Glutamatergic neuron (in vitro differentiated cells): ENCODE measurements at regions not wholly inside any gene's neighbourhood (a gene's known extent, or its start where the extent isn't known, plus 50 kb on each side); places are given as distances from the start of the nearest gene placed in this dataset.

Source experiments
- DNase-seq: peaks from one replicate; pipeline ENCODE4 v3.0.0; 2022
- H3K27ac Mint-ChIP-seq: one replicate; pipeline ENCODE4 v1.8.0; 2020; ENCODE audit warnings: mild to moderate bottlenecking, mixed read lengths, inconsistent platforms; ENCODE audit not compliant: unreplicated experiment
- H3K27me3 Mint-ChIP-seq: one replicate; pipeline ENCODE4 v1.8.0; 2020; ENCODE audit warnings: mild to moderate bottlenecking, moderate library complexity, mixed read lengths, inconsistent platforms; ENCODE audit not compliant: unreplicated experiment
- H3K36me3 Mint-ChIP-seq: one replicate; pipeline ENCODE4 v1.8.0; 2020; ENCODE audit warnings: mild to moderate bottlenecking, mixed read lengths, inconsistent platforms; ENCODE audit not compliant: unreplicated experiment
- H3K4me1 Mint-ChIP-seq: one replicate; pipeline ENCODE4 v1.8.0; 2020; ENCODE audit warnings: mild to moderate bottlenecking, low read depth, mixed read lengths, inconsistent platforms; ENCODE audit not compliant: unreplicated experiment
- H3K4me3 Mint-ChIP-seq: one replicate; pipeline ENCODE4 v1.8.0; 2020; ENCODE audit warnings: mild to moderate bottlenecking, mixed read lengths, inconsistent platforms; ENCODE audit not compliant: unreplicated experiment
- H3K9me3 Mint-ChIP-seq: one replicate; pipeline ENCODE4 v1.8.0; 2020; ENCODE audit warnings: mild to moderate bottlenecking, moderate library complexity, mixed read lengths, inconsistent platforms; ENCODE audit not compliant: unreplicated experiment
- TF ChIP-seq, protein P1 (sequence below): fragments of 200-600 bp; sonication (generic); IDR thresholded peaks from one replicate; pipeline ENCODE4 v1.5.0; 2021; ENCODE audit not compliant: partially characterized antibody, unreplicated experiment

DNA sequence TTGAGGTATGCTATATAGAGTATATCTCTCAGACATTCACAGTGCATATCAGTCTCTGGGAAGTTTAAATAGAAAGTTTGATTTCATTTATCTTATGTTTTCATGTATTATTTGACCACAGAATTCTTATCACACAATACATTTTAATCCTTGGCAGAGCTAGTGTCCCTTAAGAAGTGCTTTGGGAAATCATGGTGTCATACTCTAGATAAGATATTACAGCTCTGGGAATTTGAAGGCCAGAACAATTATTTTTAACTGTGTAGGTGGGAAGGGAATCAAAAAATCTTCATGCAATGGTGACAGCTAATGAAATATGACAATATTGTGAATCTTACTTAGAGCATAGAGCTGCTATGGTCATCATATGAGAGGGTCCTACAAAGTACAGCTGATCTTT, 451.3 kb upstream of the FAM98A start:
- TF ChIP-seq, protein P1, sequence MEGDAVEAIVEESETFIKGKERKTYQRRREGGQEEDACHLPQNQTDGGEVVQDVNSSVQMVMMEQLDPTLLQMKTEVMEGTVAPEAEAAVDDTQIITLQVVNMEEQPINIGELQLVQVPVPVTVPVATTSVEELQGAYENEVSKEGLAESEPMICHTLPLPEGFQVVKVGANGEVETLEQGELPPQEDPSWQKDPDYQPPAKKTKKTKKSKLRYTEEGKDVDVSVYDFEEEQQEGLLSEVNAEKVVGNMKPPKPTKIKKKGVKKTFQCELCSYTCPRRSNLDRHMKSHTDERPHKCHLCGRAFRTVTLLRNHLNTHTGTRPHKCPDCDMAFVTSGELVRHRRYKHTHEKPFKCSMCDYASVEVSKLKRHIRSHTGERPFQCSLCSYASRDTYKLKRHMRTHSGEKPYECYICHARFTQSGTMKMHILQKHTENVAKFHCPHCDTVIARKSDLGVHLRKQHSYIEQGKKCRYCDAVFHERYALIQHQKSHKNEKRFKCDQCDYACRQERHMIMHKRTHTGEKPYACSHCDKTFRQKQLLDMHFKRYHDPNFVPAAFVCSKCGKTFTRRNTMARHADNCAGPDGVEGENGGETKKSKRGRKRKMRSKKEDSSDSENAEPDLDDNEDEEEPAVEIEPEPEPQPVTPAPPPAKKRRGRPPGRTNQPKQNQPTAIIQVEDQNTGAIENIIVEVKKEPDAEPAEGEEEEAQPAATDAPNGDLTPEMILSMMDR: no peak
- Mint-ChIP-seq H3K27ac (no peak overlapping the region), H3K4me3 (no peak overlapping the region), H3K27me3 (no peaks in the 10 kb centered on the region), H3K4me1 (no peaks in the 10 kb centered on the region), H3K9me3 (no peaks in the 10 kb centered on the region), H3K36me3 (no peaks in the 10 kb centered on the region)
- DNase-seq: no peak

DNA sequence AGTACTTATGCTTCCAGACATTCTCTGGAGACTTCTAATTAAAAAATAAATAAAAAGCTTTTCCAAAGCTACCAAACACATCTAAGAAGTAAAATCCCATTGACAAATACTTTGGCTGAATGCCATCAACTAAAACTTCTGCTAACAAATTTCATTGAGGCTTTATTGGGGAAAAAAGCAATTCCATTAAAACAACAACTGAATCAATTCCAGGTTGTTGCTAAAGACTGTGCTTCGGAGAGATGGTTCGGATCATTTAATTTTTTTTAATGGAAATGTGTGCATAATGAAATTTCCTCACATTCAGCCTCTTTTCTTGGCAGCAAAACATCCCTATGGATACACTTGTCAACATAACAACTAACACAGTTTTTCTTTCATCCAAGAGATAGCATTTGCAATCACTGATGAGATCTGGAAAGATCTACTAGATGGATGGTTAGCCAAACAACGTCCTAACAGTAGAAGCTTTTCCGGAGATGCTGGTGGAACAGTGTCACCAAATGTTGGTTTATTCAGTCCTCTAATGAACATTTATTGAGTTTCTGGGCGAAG, 446.1 kb upstream of the FAM98A start:
- Mint-ChIP-seq H3K27ac (no peak overlapping the region), H3K27me3 (no peaks in the 10 kb centered on the region), H3K4me1 (no peaks in the 10 kb centered on the region), H3K36me3 (no peaks in the 10 kb centered on the region), H3K4me3 (no peak overlapping the region), H3K9me3 (no peaks in the 10 kb centered on the region)
- TF ChIP-seq, protein P1: no peak
- no peak for DNase-seq

DNA sequence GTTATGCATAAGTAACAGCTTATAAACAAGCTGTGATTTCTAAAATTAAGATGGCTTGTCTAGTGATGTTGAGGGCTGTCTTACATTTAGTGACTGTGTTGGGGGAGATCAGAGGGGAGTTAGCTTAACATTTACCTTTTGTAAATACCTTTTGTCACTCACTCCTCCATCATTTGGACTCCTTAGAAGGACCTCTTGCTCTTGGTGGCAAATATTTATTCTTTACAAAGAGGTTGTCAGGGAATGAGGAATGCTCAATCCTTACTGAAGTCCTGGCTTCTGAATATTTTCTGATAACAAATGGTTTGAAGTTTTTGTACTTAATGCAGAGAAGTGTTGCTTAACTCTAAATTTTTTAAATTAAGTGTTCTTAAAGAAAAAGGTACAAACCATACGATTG, 438.8 kb upstream of the FAM98A start:
- Mint-ChIP-seq H3K9me3 (no peaks in the 10 kb centered on the region), H3K27ac (no peak overlapping the region), H3K36me3 (no peaks in the 10 kb centered on the region), H3K4me3 (no peak overlapping the region), H3K4me1 (no peaks in the 10 kb centered on the region), H3K27me3 (no peaks in the 10 kb centered on the region)
- TF ChIP-seq, protein P1: no peak
- DNase-seq: no peak

DNA sequence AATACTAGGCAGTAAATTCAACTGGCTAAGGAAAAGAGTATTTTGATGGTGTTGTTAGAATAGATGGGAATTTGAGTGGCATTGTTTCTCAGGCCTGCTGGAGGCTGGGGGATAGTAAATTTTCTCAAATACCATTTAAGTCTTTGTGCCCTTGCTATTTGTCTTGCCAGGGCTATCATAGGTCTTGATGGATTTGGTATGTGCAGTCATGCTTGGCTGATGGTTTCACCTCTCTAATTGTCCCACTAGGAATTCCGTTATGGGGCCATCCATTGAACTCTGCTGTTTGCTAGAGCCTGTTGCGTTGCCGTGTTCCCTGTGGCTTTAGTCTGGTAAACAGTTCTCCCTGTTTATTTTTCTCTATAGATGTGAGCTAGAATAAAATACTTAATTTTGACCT, 438.1 kb upstream of the FAM98A start:
- H3K9me3 Mint-ChIP-seq: no peaks in the 10 kb centered on the region
- H3K36me3 Mint-ChIP-seq: no peaks in the 10 kb centered on the region
- H3K27me3 Mint-ChIP-seq: no peaks in the 10 kb centered on the region
- DNase-seq: no peak
- H3K4me1 Mint-ChIP-seq: no peaks in the 10 kb centered on the region
- H3K27ac Mint-ChIP-seq: no peak overlapping the region
- H3K4me3 Mint-ChIP-seq: no peak overlapping the region
- TF ChIP-seq, protein P1: no peak

DNA sequence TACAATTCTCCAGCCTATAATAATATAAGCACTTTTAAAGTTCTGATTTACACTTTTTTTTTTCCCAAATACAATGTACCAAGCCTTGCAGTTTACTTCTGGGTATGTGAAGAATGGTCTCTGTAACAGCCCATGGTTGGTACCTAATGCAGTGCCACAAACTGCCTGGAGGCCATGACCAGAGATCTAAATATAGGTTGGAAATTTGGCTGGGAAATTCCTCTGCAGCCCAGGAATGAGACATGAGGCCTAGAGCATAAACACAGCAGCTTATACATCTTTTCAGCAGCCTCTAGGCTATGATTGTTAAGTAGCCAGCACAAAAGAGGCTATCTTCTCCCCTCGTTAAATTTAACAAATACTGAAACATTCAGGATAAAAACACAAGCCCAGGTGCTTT, 432.0 kb upstream of the FAM98A start:
- TF ChIP-seq, protein P1: no peak
- H3K27me3 Mint-ChIP-seq: no peaks in the 10 kb centered on the region
- no peak overlapping the region for H3K27ac Mint-ChIP-seq
- H3K4me1 Mint-ChIP-seq: no peaks in the 10 kb centered on the region
- H3K36me3 Mint-ChIP-seq: no peaks in the 10 kb centered on the region
- H3K9me3 Mint-ChIP-seq: no peaks in the 10 kb centered on the region
- DNase-seq: no peak
- no peak overlapping the region for H3K4me3 Mint-ChIP-seq
